HG02870 (cell line): ENCODE measurements at regions not wholly inside any gene's neighbourhood (a gene's known extent, or its start where the extent isn't known, plus 50 kb on each side); places are given as distances from the start of the nearest gene placed in this dataset.

ENCODE experiments used
- ATAC-seq: cut with Tn5 transposase; IDR thresholded peaks from one replicate; pipeline ENCODE4 v1.9.1; 2021; ENCODE audit warnings: mild to moderate bottlenecking, moderate library complexity; ENCODE audit not compliant: unreplicated experiment

GRCh38 chr21:32135401-32136363 lies 143.2 kb downstream of the MIS18A start:
- peak; percentile 60 for ATAC-seq

DNA sequence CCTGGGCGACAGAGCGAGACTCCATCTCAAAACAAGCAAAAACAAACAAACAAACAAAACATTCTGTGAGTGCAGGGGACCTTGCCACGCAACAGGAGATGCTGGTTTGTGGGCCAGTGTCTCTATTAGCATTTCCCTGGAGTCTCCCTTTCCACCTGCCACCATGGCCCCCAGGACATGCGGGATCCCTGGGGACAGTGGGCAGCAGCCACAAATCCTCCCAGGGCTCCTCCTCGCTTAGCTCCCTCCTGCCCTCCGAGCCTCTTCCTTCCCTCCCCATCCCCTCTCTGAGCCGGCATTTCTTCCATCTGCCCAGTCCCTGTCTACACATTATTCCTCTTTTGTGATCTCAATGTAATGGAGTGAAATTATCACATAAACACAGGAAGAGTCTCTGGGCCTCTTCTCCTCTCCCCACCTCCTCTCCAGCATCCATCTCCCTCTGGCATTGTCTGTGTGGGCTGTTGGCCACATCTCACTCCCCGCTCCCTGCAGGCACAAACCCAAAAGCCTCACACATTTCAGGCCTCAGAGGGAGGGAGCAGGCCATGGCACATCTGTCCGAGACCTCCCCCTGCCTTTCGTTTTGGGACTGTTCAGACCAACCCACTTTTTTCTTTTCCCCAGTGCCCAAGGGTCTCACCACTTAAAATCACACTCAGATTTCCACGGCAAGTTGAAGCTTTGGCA lies 144.3 kb downstream of the MIS18A start:
- no peak for ATAC-seq

- no peak for ATAC-seq
These were observed 146.0 kb downstream of the MIS18A start for GRCh38 chr21:32132881-32133280.

DNA sequence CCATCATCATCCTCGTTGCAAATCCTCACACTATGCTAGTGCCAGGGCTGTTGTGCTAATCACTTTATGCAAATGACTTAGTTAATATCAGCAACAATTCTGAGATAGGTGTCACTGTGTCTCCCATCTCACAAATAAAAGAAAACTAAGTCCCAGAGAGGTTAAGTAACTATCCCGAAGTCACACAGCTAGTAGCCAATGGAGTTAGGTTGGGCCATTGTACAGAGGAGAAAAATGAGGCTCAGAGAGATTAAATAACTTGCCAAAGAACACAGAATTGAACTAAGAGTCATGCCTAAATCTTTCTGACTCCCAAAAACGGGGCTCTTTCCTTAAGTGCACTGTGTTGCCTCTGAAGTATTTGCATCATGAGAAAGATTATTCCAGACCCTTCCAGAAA lies 146.4 kb downstream of the MIS18A start:
- ATAC-seq, result no peak

- no peak for ATAC-seq
These were observed 146.9 kb downstream of the MIS18A start for GRCh38 chr21:32131960-32132359.

- ATAC-seq, result no peak
These were observed 147.7 kb downstream of the MIS18A start for GRCh38 chr21:32131164-32131563.

DNA sequence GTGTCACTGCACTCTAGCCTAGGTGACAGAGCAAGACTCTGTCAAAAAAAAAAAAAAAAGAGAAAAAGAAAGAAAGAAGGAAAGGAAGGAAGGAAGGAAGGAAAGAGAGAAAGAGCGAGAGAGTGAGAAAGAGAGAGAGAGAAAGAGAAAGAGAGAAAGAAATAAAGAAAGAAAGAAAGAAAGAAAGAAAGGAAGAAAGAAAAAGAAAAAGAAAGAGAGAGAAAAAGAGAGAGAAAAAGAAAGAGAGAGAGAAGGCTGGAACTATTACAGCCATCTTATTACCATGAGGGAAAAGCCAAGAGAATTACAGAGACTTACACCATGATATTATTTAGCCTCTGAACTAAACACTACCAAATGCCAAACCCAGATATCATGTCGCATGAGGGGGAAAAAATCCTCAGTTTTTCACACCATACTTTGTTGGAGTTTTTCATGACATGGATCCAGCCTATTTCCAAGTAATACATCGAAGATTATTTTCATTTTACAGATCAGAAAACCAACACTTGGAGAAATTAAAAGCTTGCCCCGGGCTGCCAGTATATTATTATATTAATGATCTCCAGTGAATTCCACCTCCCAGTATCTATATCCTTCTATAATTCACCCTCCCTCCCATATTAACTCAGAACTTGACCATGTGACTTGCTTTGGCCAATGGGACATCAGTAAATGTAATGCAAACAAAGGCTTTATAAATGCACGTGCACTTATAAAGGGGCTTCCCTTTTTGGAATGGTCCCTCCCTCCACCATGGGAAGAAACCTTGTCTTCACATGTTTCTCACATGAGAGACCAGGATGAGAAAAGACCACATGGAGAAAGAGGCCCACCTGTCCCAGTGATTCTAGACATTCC lies 148.6 kb downstream of the MIS18A start:
- ATAC-seq, result no peak

- no peak for ATAC-seq
These were observed 151.8 kb downstream of the MIS18A start for GRCh38 chr21:32127081-32127480.

DNA sequence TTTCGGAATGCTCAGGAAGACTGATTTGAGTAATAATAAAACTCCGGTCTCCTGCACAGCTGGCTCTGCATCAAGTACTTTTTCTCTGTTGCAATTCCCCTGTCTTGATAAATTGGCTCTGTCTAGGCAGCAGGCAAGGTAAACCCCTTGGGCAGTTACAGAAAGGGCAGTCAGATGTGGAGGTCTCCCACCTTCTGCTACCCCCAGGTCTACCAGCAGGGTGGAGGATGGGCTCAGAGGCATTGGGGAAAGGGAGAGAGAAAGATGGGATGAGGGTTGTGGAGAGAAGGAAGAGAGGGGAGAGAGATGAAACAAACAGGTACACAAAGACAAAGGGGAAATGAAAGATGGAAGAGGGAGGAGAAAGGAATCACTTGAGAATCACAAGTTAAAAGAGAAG lies 156.8 kb downstream of the MIS18A start:
- ATAC-seq, result no peak

GRCh38 chr21:32120230-32120629 lies 158.6 kb downstream of the MIS18A start:
- no peak for ATAC-seq

GRCh38 chr21:32119811-32120210 lies 159.0 kb downstream of the MIS18A start:
- ATAC-seq, result no peak

DNA sequence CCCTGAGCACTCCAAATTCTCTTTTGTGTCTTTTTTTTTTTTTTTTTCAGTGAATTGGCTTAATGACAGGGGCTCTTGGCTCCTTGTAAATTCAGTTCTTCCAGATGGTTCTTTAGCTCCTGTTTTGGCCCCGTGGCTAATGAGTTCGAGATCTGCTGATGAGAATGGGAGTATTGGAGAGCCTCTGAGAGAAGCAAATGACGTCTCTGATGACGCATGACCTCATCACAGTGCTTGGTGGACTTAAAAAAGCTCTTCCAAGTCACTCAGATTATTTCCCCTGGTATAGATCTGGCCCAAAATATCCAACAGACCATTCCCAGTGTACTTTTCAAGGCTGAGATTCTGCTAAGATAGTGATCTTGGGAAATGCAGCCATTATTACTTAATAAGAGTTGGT lies 159.5 kb downstream of the MIS18A start:
- ATAC-seq, result no peak

GRCh38 chr21:32114419-32115035 lies 164.3 kb downstream of the MIS18A start:
- ATAC-seq, result no peak

DNA sequence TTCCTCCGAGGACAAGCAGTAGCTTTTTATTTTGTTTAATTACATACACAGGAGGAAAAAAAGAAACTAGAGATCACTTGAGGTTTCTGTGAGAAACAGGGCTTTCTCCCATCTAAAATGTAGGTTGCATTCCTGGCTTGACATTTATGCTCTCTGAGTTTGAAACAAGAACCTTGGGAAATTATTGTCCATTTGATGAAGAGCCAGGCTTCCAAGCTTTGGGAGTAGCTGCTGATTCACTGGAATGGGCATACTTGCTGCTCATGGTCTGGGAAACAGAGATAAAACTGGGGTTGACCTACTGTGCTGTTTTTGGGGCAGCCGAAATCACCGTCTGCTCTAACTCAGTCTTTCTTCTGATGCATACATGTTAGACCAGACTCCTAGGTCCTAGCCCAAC lies 165.4 kb downstream of the MIS18A start:
- no peak for ATAC-seq

GRCh38 chr21:32112195-32112594 lies 166.7 kb downstream of the MIS18A start:
- no peak for ATAC-seq

GRCh38 chr21:32108566-32108965 lies 170.3 kb downstream of the MIS18A start:
- ATAC-seq, result no peak

- ATAC-seq, result no peak
These were observed 175.5 kb downstream of the MIS18A start for GRCh38 chr21:32103361-32103760.

DNA sequence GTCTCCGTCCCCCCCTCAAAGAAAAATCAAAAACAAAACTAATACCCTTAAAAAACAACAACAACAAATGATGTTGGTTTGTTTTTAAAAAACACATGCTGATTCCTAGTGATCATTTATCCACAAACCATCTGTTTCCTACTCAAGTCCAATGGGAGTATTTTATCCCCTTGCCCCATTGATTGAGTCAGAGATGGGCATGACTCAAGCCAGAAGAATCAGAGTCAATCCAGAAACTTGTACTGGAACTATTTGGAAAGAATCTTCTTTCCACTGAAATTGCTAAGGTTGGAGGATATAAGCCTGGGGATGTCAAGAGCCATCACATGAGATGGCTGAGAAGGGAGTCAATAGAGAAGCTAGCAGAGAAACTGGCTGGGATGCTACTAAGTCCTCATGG lies 176.4 kb downstream of the MIS18A start:
- no peak for ATAC-seq

DNA sequence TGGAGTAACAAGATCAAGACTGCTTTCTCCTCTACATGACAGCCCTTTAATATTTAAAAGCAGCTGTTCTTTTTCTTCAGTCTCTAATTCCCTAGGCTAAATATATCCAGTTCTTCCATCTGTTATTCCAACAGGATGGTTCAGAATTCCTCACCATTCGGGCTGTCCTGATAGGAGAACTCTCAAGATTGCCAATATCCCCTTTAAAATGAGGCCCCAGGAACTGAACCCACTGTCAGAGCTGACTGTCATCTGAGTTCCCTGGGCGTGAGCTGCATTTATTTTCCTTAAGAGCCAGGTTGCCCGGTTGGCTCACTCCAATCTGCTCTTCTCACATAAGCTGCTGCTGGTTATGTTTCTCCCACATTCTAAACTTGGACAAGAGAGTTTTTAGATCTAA lies 177.6 kb downstream of the MIS18A start:
- ATAC-seq, result no peak

- ATAC-seq, result no peak
These were observed 178.4 kb downstream of the MIS18A start for GRCh38 chr21:32100423-32100822.
